SW480 (cell line): ENCODE measurements at regions not wholly inside any gene's neighbourhood (a gene's known extent, or its start where the extent isn't known, plus 50 kb on each side); places are given as distances from the start of the nearest gene placed in this dataset.

Experiments used
- DNase-seq: peaks from one replicate; pipeline ENCODE4 v3.0.0-alpha.2; 2016; ENCODE audit warnings: low spot score

GRCh38 chr4:162349395-162349794 lies 185.6 kb upstream of the FSTL5 start:
- DNase-seq: no peak

GRCh38 chr4:162347842-162348213 lies 184.0 kb upstream of the FSTL5 start:
- no peak for DNase-seq

GRCh38 chr4:162347156-162347841 lies 183.5 kb upstream of the FSTL5 start:
- DNase-seq: no peak

- no peak for DNase-seq
Measured at GRCh38 chr4:162343967-162344366, 180.2 kb upstream of the FSTL5 start.

- no peak for DNase-seq
Measured at GRCh38 chr4:162341533-162341932, 177.7 kb upstream of the FSTL5 start.

GRCh38 chr4:162323919-162324318 lies 160.1 kb upstream of the FSTL5 start:
- DNase-seq: no peak

- no peak for DNase-seq
Measured at GRCh38 chr4:162322054-162322453, 158.3 kb upstream of the FSTL5 start.

- DNase-seq: no peak
Measured at GRCh38 chr4:162285753-162286152, 122.0 kb upstream of the FSTL5 start.

- no peak for DNase-seq
Measured at GRCh38 chr4:162282684-162283083, 118.9 kb upstream of the FSTL5 start.

- DNase-seq: no peak
Measured at GRCh38 chr4:162274354-162274753, 110.6 kb upstream of the FSTL5 start.

- DNase-seq: no peak
Measured at GRCh38 chr4:162272215-162272614, 108.4 kb upstream of the FSTL5 start.

- DNase-seq: no peak
Measured at GRCh38 chr4:162268911-162269310, 105.1 kb upstream of the FSTL5 start.

- no peak for DNase-seq
Measured at GRCh38 chr4:162265802-162266201, 102.0 kb upstream of the FSTL5 start.

GRCh38 chr4:162245051-162245450 lies 81.3 kb upstream of the FSTL5 start:
- DNase-seq: no peak

- no peak for DNase-seq
Measured at GRCh38 chr4:162241857-162242256, 78.1 kb upstream of the FSTL5 start.

- DNase-seq: no peak
Measured at GRCh38 chr4:162239992-162240769, 76.4 kb upstream of the FSTL5 start.

GRCh38 chr4:162237676-162238075 lies 73.9 kb upstream of the FSTL5 start:
- DNase-seq: no peak

- no peak for DNase-seq
Measured at GRCh38 chr4:162234595-162234994, 70.8 kb upstream of the FSTL5 start.

GRCh38 chr4:162232349-162232748 lies 68.5 kb upstream of the FSTL5 start:
- DNase-seq: no peak

GRCh38 chr4:162229670-162230069 lies 65.9 kb upstream of the FSTL5 start:
- DNase-seq: no peak

- DNase-seq: no peak
Measured at GRCh38 chr4:162221148-162221547, 57.3 kb upstream of the FSTL5 start.
